ENCODE measurements at regions not wholly inside any gene's neighbourhood (a gene's known extent, or its start where the extent isn't known, plus 50 kb on each side); places are given as distances from the start of the nearest gene placed in this dataset.

DNA sequence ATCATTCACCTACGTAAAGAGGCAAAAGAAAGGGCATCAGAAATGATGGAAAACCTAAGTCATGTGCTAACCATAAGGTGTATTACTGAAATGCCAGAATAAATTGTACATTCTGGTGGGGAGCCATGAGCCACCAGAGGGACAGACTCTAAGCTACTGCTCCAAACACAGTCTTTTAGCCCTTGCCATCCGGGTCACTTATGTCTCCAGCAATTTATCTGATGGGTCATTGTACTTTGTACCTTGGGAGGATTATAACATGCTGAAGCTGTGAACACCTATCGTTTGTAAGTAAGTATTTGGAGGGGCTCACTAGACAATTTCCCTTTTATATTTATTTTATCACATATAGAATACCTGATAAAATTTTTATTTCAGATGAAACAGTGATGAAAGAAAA is 495.1 kb downstream of the KIF4B start:
- no peaks in the 10 kb centered on the region for H3K27me3 Mint-ChIP-seq (ENCODE audit: unreplicated experiment)
- DNase-seq: no peak
- H3K4me3 Mint-ChIP-seq (ENCODE audit: unreplicated experiment): no peak overlapping the region
- TF ChIP-seq CTCF (IDR thresholded peaks at IDR 0.05; ENCODE audit: partially characterized antibody, unreplicated experiment): no peak
- peaks cover 1% of the 10 kb centered on the region for H3K9me3 Mint-ChIP-seq (ENCODE audit: unreplicated experiment)
- H3K36me3 Mint-ChIP-seq (ENCODE audit: unreplicated experiment): no peaks in the 10 kb centered on the region
- no peak overlapping the region for H3K27ac Mint-ChIP-seq (ENCODE audit: unreplicated experiment)
- H3K4me1 Mint-ChIP-seq (ENCODE audit: low read depth, unreplicated experiment): peaks cover 3% of the 10 kb centered on the region

- Mint-ChIP-seq H3K9me3 (ENCODE audit: unreplicated experiment) (no peaks in the 10 kb centered on the region), H3K4me1 (ENCODE audit: low read depth, unreplicated experiment) (no peaks in the 10 kb centered on the region), H3K4me3 (ENCODE audit: unreplicated experiment) (no peak overlapping the region), H3K27me3 (ENCODE audit: unreplicated experiment) (no peaks in the 10 kb centered on the region), H3K36me3 (ENCODE audit: unreplicated experiment) (no peaks in the 10 kb centered on the region), H3K27ac (ENCODE audit: unreplicated experiment) (no peak overlapping the region)
- TF ChIP-seq CTCF (IDR thresholded peaks at IDR 0.05; ENCODE audit: partially characterized antibody, unreplicated experiment): no peak
- DNase-seq: no peak
These were observed 498.8 kb downstream of the KIF4B start for GRCh38 chr5:155512329-155512728.

GRCh38 chr5:155514105-155514563 is 500.6 kb downstream of the KIF4B start:
- no peak for TF ChIP-seq CTCF (IDR thresholded peaks at IDR 0.05; ENCODE audit: partially characterized antibody, unreplicated experiment)
- no peak for DNase-seq
- Mint-ChIP-seq H3K4me1 (ENCODE audit: low read depth, unreplicated experiment) (no peaks in the 10 kb centered on the region), H3K4me3 (ENCODE audit: unreplicated experiment) (no peak overlapping the region), H3K9me3 (ENCODE audit: unreplicated experiment) (no peaks in the 10 kb centered on the region), H3K27ac (ENCODE audit: unreplicated experiment) (no peak overlapping the region), H3K36me3 (ENCODE audit: unreplicated experiment) (no peaks in the 10 kb centered on the region), H3K27me3 (ENCODE audit: unreplicated experiment) (no peaks in the 10 kb centered on the region)

GRCh38 chr5:155522540-155522939 is 509.0 kb downstream of the KIF4B start:
- Mint-ChIP-seq H3K36me3 (ENCODE audit: unreplicated experiment) (no peaks in the 10 kb centered on the region), H3K27ac (ENCODE audit: unreplicated experiment) (no peak overlapping the region), H3K4me1 (ENCODE audit: low read depth, unreplicated experiment) (no peaks in the 10 kb centered on the region), H3K27me3 (ENCODE audit: unreplicated experiment) (no peaks in the 10 kb centered on the region), H3K4me3 (ENCODE audit: unreplicated experiment) (no peak overlapping the region), H3K9me3 (ENCODE audit: unreplicated experiment) (no peaks in the 10 kb centered on the region)
- DNase-seq: no peak
- TF ChIP-seq CTCF (IDR thresholded peaks at IDR 0.05; ENCODE audit: partially characterized antibody, unreplicated experiment): no peak

DNA sequence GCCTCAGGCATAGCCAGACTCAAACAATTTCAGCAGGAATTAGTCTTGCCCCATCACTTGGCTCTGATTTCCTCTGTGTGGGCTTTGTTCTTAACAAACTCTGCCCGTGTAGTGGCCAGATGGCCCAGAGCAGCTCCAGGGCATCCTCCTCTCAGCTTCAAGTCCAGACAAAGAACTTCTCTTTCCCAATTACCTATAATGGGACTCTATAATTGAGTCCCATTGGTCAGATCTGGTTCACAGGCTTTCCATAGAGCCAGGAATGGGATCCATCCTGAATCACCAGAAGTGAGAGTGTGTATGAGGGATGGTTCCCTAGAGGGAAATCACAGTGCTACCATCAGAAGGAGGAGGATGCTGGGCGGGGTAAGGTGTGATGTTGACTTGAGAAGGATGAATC is 515.8 kb downstream of the KIF4B start:
- H3K4me3 Mint-ChIP-seq (ENCODE audit: unreplicated experiment): no peak overlapping the region
- H3K4me1 Mint-ChIP-seq (ENCODE audit: low read depth, unreplicated experiment): peaks cover 3% of the 10 kb centered on the region
- H3K9me3 Mint-ChIP-seq (ENCODE audit: unreplicated experiment): no peaks in the 10 kb centered on the region
- no peak for DNase-seq
- H3K27ac Mint-ChIP-seq (ENCODE audit: unreplicated experiment): no peak overlapping the region
- H3K27me3 Mint-ChIP-seq (ENCODE audit: unreplicated experiment): no peaks in the 10 kb centered on the region
- H3K36me3 Mint-ChIP-seq (ENCODE audit: unreplicated experiment): no peaks in the 10 kb centered on the region
- TF ChIP-seq CTCF (IDR thresholded peaks at IDR 0.05; ENCODE audit: partially characterized antibody, unreplicated experiment): no peak
